ENCODE measurements at regions not wholly inside any gene's neighbourhood (a gene's known extent, or its start where the extent isn't known, plus 50 kb on each side); places are given as distances from the start of the nearest gene placed in this dataset.

- DNase-seq, result no peak
These were observed 240.6 kb upstream of the PDGFD start for GRCh38 chr11:104404231-104405175.

- no peak for DNase-seq
These were observed 239.0 kb upstream of the PDGFD start for GRCh38 chr11:104402812-104403521.

GRCh38 chr11:104394508-104394907 is 230.6 kb upstream of the PDGFD start:
- DNase-seq, result no peak

GRCh38 chr11:104390651-104391050 is 226.7 kb upstream of the PDGFD start:
- DNase-seq, result no peak

GRCh38 chr11:104385884-104386283 is 221.9 kb upstream of the PDGFD start:
- no peak for DNase-seq

- no peak for DNase-seq
These were observed 216.4 kb upstream of the PDGFD start for GRCh38 chr11:104380358-104380757.

GRCh38 chr11:104372111-104372510 is 208.2 kb upstream of the PDGFD start:
- DNase-seq, result no peak

GRCh38 chr11:104370478-104370877 is 206.5 kb upstream of the PDGFD start:
- no peak for DNase-seq

- DNase-seq, result no peak
These were observed 205.8 kb upstream of the PDGFD start for GRCh38 chr11:104369761-104370160.

- DNase-seq, result no peak
These were observed 202.4 kb upstream of the PDGFD start for GRCh38 chr11:104366321-104366734.

GRCh38 chr11:104365676-104366075 is 201.7 kb upstream of the PDGFD start:
- DNase-seq, result no peak

GRCh38 chr11:104361975-104362374 is 198.0 kb upstream of the PDGFD start:
- no peak for DNase-seq

- DNase-seq, result no peak
These were observed 188.1 kb upstream of the PDGFD start for GRCh38 chr11:104352036-104352435.

GRCh38 chr11:104343578-104343977 is 179.6 kb upstream of the PDGFD start:
- DNase-seq, result peak; percentile 22

- DNase-seq, result no peak
These were observed 176.6 kb upstream of the PDGFD start for GRCh38 chr11:104340590-104340989.

GRCh38 chr11:104339380-104339831 is 175.5 kb upstream of the PDGFD start:
- DNase-seq, result no peak

GRCh38 chr11:104338186-104338585 is 174.2 kb upstream of the PDGFD start:
- no peak for DNase-seq

- no peak for DNase-seq
These were observed 173.3 kb upstream of the PDGFD start for GRCh38 chr11:104337273-104337672.

GRCh38 chr11:104333977-104334376 is 170.0 kb upstream of the PDGFD start:
- peak; percentile 12 for DNase-seq

- peak; percentile 12 for DNase-seq
These were observed 168.2 kb upstream of the PDGFD start for GRCh38 chr11:104332110-104332509.

- DNase-seq, result no peak
These were observed 165.2 kb upstream of the PDGFD start for GRCh38 chr11:104329078-104329665.

GRCh38 chr11:104328512-104328907 is 164.6 kb upstream of the PDGFD start:
- no peak for DNase-seq

- DNase-seq, result no peak
These were observed 164.0 kb upstream of the PDGFD start for GRCh38 chr11:104327861-104328511.
